H9 (cell line): ENCODE measurements at regions not wholly inside any gene's neighbourhood (a gene's known extent, or its start where the extent isn't known, plus 50 kb on each side); places are given as distances from the start of the nearest gene placed in this dataset.

Source experiments
- DNase-seq: peaks from one replicate; pipeline ENCODE4 v3.0.0-alpha.2; 2017
- H2AFZ ChIP-seq: one replicate; pipeline ENCODE4 v1.6.1; 2013; ENCODE audit warnings: mild to moderate bottlenecking, low read length, control low read depth, moderate library complexity
- H2AK5ac ChIP-seq: 2 replicates; pipeline ENCODE4 v1.6.1; 2013; ENCODE audit warnings: low read length, control low read depth, mixed read lengths; ENCODE audit not compliant: insufficient read length
- H2BK120ac ChIP-seq: one replicate; pipeline ENCODE4 v1.6.1; 2013; ENCODE audit warnings: low read depth, mild to moderate bottlenecking, low read length, control low read depth, inconsistent platforms; ENCODE audit not compliant: poor library complexity, severe bottlenecking
- H2BK12ac ChIP-seq: 2 replicates; pipeline ENCODE4 v1.6.1; 2013; ENCODE audit warnings: low read length, control low read depth, mixed read lengths, low read depth; ENCODE audit not compliant: insufficient read length
- H2BK15ac ChIP-seq: 2 replicates; pipeline ENCODE4 v1.6.1; 2013; ENCODE audit warnings: low read depth, low read length, control low read depth
- H2BK20ac ChIP-seq: one replicate; pipeline ENCODE4 v1.6.1; 2013; ENCODE audit warnings: low read depth, mild to moderate bottlenecking, low read length, control low read depth, inconsistent platforms; ENCODE audit not compliant: poor library complexity, severe bottlenecking
- H2BK5ac ChIP-seq: 2 replicates; pipeline ENCODE4 v1.6.1; 2013; ENCODE audit warnings: low read length, control low read depth, mixed read lengths; ENCODE audit not compliant: insufficient read length
- H3K14ac ChIP-seq: 2 replicates; pipeline ENCODE4 v1.6.1; 2013; ENCODE audit warnings: low read length, control low read depth; ENCODE audit not compliant: insufficient read depth
- H3K18ac ChIP-seq: 2 replicates; pipeline ENCODE4 v1.6.1; 2013; ENCODE audit warnings: low read depth, mild to moderate bottlenecking, mixed read lengths, low read length, control low read depth; ENCODE audit not compliant: insufficient read length
- H3K23ac ChIP-seq: 2 replicates; pipeline ENCODE4 v1.6.1; 2013; ENCODE audit warnings: low read length, control low read depth, mixed read lengths, low read depth; ENCODE audit not compliant: insufficient read length
- H3K23me2 ChIP-seq: 2 replicates; pipeline ENCODE4 v1.6.1; 2013; ENCODE audit warnings: low read depth, mild to moderate bottlenecking, mixed read lengths, low read length, control low read depth; ENCODE audit not compliant: insufficient read length, poor library complexity, severe bottlenecking
- H3K27ac ChIP-seq: 2 replicates; pipeline ENCODE4 v1.5.1; 2013; ENCODE audit warnings: low read length, control low read depth, mixed read lengths, low read depth; ENCODE audit not compliant: insufficient read length
- H3K27me3 ChIP-seq: 2 replicates; pipeline ENCODE4 v1.6.1; 2013; ENCODE audit warnings: low read length, control low read depth, inconsistent platforms; ENCODE audit not compliant: insufficient read depth
- H3K4ac ChIP-seq: 2 replicates; pipeline ENCODE4 v1.6.1; 2013; ENCODE audit warnings: low read depth, mild to moderate bottlenecking, control low read depth, inconsistent platforms, low read length, moderate library complexity
- H3K4me1 ChIP-seq: 2 replicates; pipeline ENCODE4 v1.6.1; 2013; ENCODE audit warnings: low read length, control low read depth, inconsistent platforms; ENCODE audit not compliant: insufficient read depth
- H3K4me2 ChIP-seq: 2 replicates; pipeline ENCODE4 v1.6.1; 2013; ENCODE audit warnings: low read length, control low read depth, mixed read lengths; ENCODE audit not compliant: insufficient read length, insufficient read depth
- H3K56ac ChIP-seq: 2 replicates; pipeline ENCODE4 v1.6.1; 2013; ENCODE audit warnings: low read depth, mild to moderate bottlenecking, mixed read lengths, low read length, control low read depth; ENCODE audit not compliant: insufficient read length
- H3K79me1 ChIP-seq: 2 replicates; pipeline ENCODE4 v1.6.1; 2013; ENCODE audit warnings: low read depth, mild to moderate bottlenecking, moderate library complexity, low read length, control low read depth, inconsistent platforms; ENCODE audit not compliant: insufficient read depth, poor library complexity, severe bottlenecking
- H3K79me2 ChIP-seq: 2 replicates; pipeline ENCODE4 v1.6.1; 2013; ENCODE audit warnings: low read length, control low read depth, inconsistent platforms; ENCODE audit not compliant: insufficient read depth
- H3K9ac ChIP-seq: 2 replicates; pipeline ENCODE4 v1.6.1; 2013; ENCODE audit warnings: low read length, control low read depth, mixed read lengths; ENCODE audit not compliant: insufficient read length; ENCODE audit errors: extremely low read depth
- H3K9me3 ChIP-seq: one replicate; pipeline ENCODE4 v1.6.1; 2013; ENCODE audit warnings: low read depth, low read length, inconsistent platforms; ENCODE audit not compliant: control insufficient read depth
- H3T11ph ChIP-seq: one replicate; pipeline ENCODE4 v1.6.1; 2013; ENCODE audit warnings: mild to moderate bottlenecking, low read length, control low read depth, inconsistent platforms
- H4K20me1 ChIP-seq: one replicate; pipeline ENCODE4 v1.6.1; 2013; ENCODE audit not compliant: control insufficient read depth, insufficient read length, insufficient read depth
- H4K5ac ChIP-seq: 2 replicates; pipeline ENCODE4 v1.6.1; 2013; ENCODE audit warnings: low read depth, mild to moderate bottlenecking, mixed read lengths, low read length, control low read depth; ENCODE audit not compliant: insufficient read length
- H4K8ac ChIP-seq: replicated peaks from 2 replicates; pipeline ENCODE4 v1.6.1; 2013; ENCODE audit warnings: low read length, control low read depth, mixed read lengths, low read depth; ENCODE audit not compliant: insufficient read length
- H4K91ac ChIP-seq: 2 replicates; pipeline ENCODE4 v1.6.1; 2013; ENCODE audit warnings: low read depth, mild to moderate bottlenecking, moderate library complexity, mixed read lengths, low read length, control low read depth; ENCODE audit not compliant: insufficient read length
- H3K27ac Mint-ChIP-seq, 3 experiments: 2 replicates in 2 of 3; 3 replicates in 1 of 3; pipeline ENCODE4 v1.8.0; 2020 to 2021; ENCODE audit warnings: mixed read lengths in 3 of 3, mild to moderate bottlenecking in 1 of 3, moderate library complexity in 1 of 3
- H3K27me3 Mint-ChIP-seq: 2 replicates; pipeline ENCODE4 v1.8.0; 2021; ENCODE audit warnings: low read depth, mild to moderate bottlenecking, moderate library complexity, mixed read lengths
- H3K36me3 Mint-ChIP-seq, 3 experiments: 2 replicates in 2 of 3; 3 replicates in 1 of 3; pipeline ENCODE4 v1.8.0; 2020 to 2021; ENCODE audit warnings: low read depth in 3 of 3, mixed read lengths in 3 of 3; ENCODE audit not compliant: insufficient read depth in 1 of 3
- H3K4me1 Mint-ChIP-seq, 2 experiments: 2 replicates each; pipeline ENCODE4 v1.8.0; 2020; ENCODE audit warnings: mixed read lengths in 2 of 2
- H3K4me3 Mint-ChIP-seq, 2 experiments: 2 replicates in 1 of 2; 3 replicates in 1 of 2; pipeline ENCODE4 v1.8.0; 2020 to 2021; ENCODE audit warnings: mild to moderate bottlenecking in 2 of 2, mixed read lengths in 2 of 2, moderate library complexity in 1 of 2
- H3K9me3 Mint-ChIP-seq, 2 experiments: 2 replicates in 1 of 2; 3 replicates in 1 of 2; pipeline ENCODE4 v1.8.0; 2020; ENCODE audit warnings: mild to moderate bottlenecking in 2 of 2, mixed read lengths in 2 of 2, moderate library complexity in 1 of 2
- CTCF ChIP-seq: fragments of 200-600 bp; sonication (generic); conservative IDR thresholded peaks from 3 replicates; pipeline ENCODE4 v1.8.0; 2021; ENCODE audit warnings: antibody characterized with exemption, mild to moderate bottlenecking
- WGBS: extraction: QIAGEN DNeasy Blood & Tissue Kit; methylation state at CpG from one replicate; pipeline ENCODE4 v1.1.7; 2013; ENCODE audit warnings: missing lambda C conversion rate, low lambda C conversion rate, mixed read lengths; ENCODE audit not compliant: insufficient read length; ENCODE audit errors: extremely low coverage; 5-methylcytosine and 5-hydroxymethylcytosine counted together

- Histone ChIP-seq H3K9ac (no peak overlapping the region), H3K18ac (no peak overlapping the region), H4K8ac (no peak overlapping the region), H3K23me2 (no peaks in the 10 kb centered on the region), H3K23ac (no peak overlapping the region), H3T11ph (no peak overlapping the region), H3K27ac (no peak overlapping the region), H3K4me1 (peaks cover 5% of the 10 kb centered on the region; the same call in 1 of the 2 replicates), H3K79me1 (no peaks in the 10 kb centered on the region), H2BK120ac (no peak overlapping the region), H2BK15ac (no peak overlapping the region), H3K79me2 (no peaks in the 10 kb centered on the region), H3K4me2 (no peak overlapping the region), H2BK20ac (no peak overlapping the region), H2AK5ac (no peak overlapping the region), H3K27me3 (no peaks in the 10 kb centered on the region), H2BK5ac (no peak overlapping the region), H3K14ac (no peak overlapping the region), H3K56ac (no peak overlapping the region), H4K91ac (no peak overlapping the region), H2AFZ (no peak overlapping the region), H2BK12ac (no peak overlapping the region), H4K20me1 (no peaks in the 10 kb centered on the region), H3K9me3 (no peaks in the 10 kb centered on the region), H4K5ac (no peak overlapping the region), H3K4ac (no peak overlapping the region)
- WGBS = no CpG with 5 or more reads among the region's 16 CpGs
- Mint-ChIP-seq H3K9me3 (no peaks in the 10 kb centered on the region), H3K36me3 (no peaks in the 10 kb centered on the region), H3K27ac (0 out of 7 replicates have a peak overlapping the region, but pooled peaks of 1 of the 3 experiments have one; percentile 3), H3K27me3 (no peaks in the 10 kb centered on the region), H3K4me3 (no peak overlapping the region), H3K4me1 (peaks cover 8 to 14% of the 10 kb centered on the region in 2 experiments)
- DNase-seq = no peak
- no peak for TF ChIP-seq CTCF
These were observed 208.6 kb upstream of the CDKN3 start for GRCh38 chr14:54188064-54188666.
